ENCODE measurements at regions not wholly inside any gene's neighbourhood (a gene's known extent, or its start where the extent isn't known, plus 50 kb on each side); places are given as distances from the start of the nearest gene placed in this dataset.

- no peaks in the 10 kb centered on the region for H3K36me3 ChIP-seq (ENCODE audit: control insufficient read depth, insufficient read depth, low read length)
- Mint-ChIP-seq H3K4me3 (ENCODE audit: unreplicated experiment) (no peak overlapping the region), H3K27me3 (ENCODE audit: insufficient read depth, unreplicated experiment) (peaks cover 4% of the 10 kb centered on the region), H3K9me3 (ENCODE audit: unreplicated experiment) (no peaks in the 10 kb centered on the region), H3K4me1 (ENCODE audit: low read depth, unreplicated experiment) (no peaks in the 10 kb centered on the region), H3K27ac (ENCODE audit: unreplicated experiment) (no peak overlapping the region), H3K36me3 (ENCODE audit: insufficient read depth, unreplicated experiment) (no peaks in the 10 kb centered on the region)
- POLR2A ChIA-PET: no interaction called here
- CTCF ChIA-PET: no interaction called here
- intact Hi-C loops (cut with micrococcal nuclease; ENCODE audit: unreplicated experiment): no loop called here
- H3K4me1 ChIP-seq: no peaks in the 10 kb centered on the region
- H3K9me3 ChIP-seq: no peaks in the 10 kb centered on the region
- no peaks in the 10 kb centered on the region for H3K27me3 ChIP-seq (replicated peaks; ENCODE audit: control insufficient read depth, insufficient read depth, low read length)
- no peak for DNase-seq
- no TSS peak for BruUV-seq (replicated peaks)
- TF ChIP-seq CTCF (IDR thresholded peaks at IDR 0.05; ENCODE audit: insufficient read depth in 1 of 2, low read depth in 1 of 2, low read length in 1 of 2, severe bottlenecking in 1 of 2, unreplicated experiment in 1 of 2): no peak
- no peak overlapping the region for H3K4me3 ChIP-seq (ENCODE audit: low read depth, low read length)
Observed at GRCh38 chr11:97359016-97359415, 969.2 kb downstream of the JRKL start.

GRCh38 chr11:97361812-97362378, 972.1 kb downstream of the JRKL start:
- Mint-ChIP-seq H3K4me3 (ENCODE audit: unreplicated experiment) (no peak overlapping the region), H3K27ac (ENCODE audit: unreplicated experiment) (no peak overlapping the region), H3K4me1 (ENCODE audit: low read depth, unreplicated experiment) (no peaks in the 10 kb centered on the region), H3K36me3 (ENCODE audit: insufficient read depth, unreplicated experiment) (no peaks in the 10 kb centered on the region), H3K9me3 (ENCODE audit: unreplicated experiment) (no peaks in the 10 kb centered on the region), H3K27me3 (ENCODE audit: insufficient read depth, unreplicated experiment) (no peaks in the 10 kb centered on the region)
- no TSS peak for BruUV-seq (replicated peaks)
- no peaks in the 10 kb centered on the region for H3K4me1 ChIP-seq
- H3K36me3 ChIP-seq (ENCODE audit: control insufficient read depth, insufficient read depth, low read length): no peaks in the 10 kb centered on the region
- intact Hi-C loops (cut with micrococcal nuclease; ENCODE audit: unreplicated experiment): no loop called here
- POLR2A ChIA-PET: no interaction called here
- no peak overlapping the region for H3K4me3 ChIP-seq (ENCODE audit: low read depth, low read length)
- CTCF ChIA-PET: no interaction called here
- no peak for DNase-seq
- no peaks in the 10 kb centered on the region for H3K9me3 ChIP-seq
- TF ChIP-seq CTCF (IDR thresholded peaks at IDR 0.05; ENCODE audit: insufficient read depth in 1 of 2, low read depth in 1 of 2, low read length in 1 of 2, severe bottlenecking in 1 of 2, unreplicated experiment in 1 of 2): no peak
- no peaks in the 10 kb centered on the region for H3K27me3 ChIP-seq (replicated peaks; ENCODE audit: control insufficient read depth, insufficient read depth, low read length)

GRCh38 chr11:97363331-97363730, 973.5 kb downstream of the JRKL start:
- Mint-ChIP-seq H3K4me1 (ENCODE audit: low read depth, unreplicated experiment) (no peaks in the 10 kb centered on the region), H3K27me3 (ENCODE audit: insufficient read depth, unreplicated experiment) (no peaks in the 10 kb centered on the region), H3K27ac (ENCODE audit: unreplicated experiment) (no peak overlapping the region), H3K4me3 (ENCODE audit: unreplicated experiment) (no peak overlapping the region), H3K36me3 (ENCODE audit: insufficient read depth, unreplicated experiment) (no peaks in the 10 kb centered on the region), H3K9me3 (ENCODE audit: unreplicated experiment) (no peaks in the 10 kb centered on the region)
- H3K4me3 ChIP-seq (ENCODE audit: low read depth, low read length): no peak overlapping the region
- ChIA-PET POLR2A (no interaction called here), CTCF (no interaction called here)
- H3K9me3 ChIP-seq: no peaks in the 10 kb centered on the region
- H3K4me1 ChIP-seq: no peaks in the 10 kb centered on the region
- no peak for DNase-seq
- no peaks in the 10 kb centered on the region for H3K27me3 ChIP-seq (replicated peaks; ENCODE audit: control insufficient read depth, insufficient read depth, low read length)
- no TSS peak for BruUV-seq (replicated peaks)
- no peaks in the 10 kb centered on the region for H3K36me3 ChIP-seq (ENCODE audit: control insufficient read depth, insufficient read depth, low read length)
- TF ChIP-seq CTCF (IDR thresholded peaks at IDR 0.05; ENCODE audit: insufficient read depth in 1 of 2, low read depth in 1 of 2, low read length in 1 of 2, severe bottlenecking in 1 of 2, unreplicated experiment in 1 of 2): no peak
- intact Hi-C loops (cut with micrococcal nuclease; ENCODE audit: unreplicated experiment): no loop called here
